ENCODE measurements at regions not wholly inside any gene's neighbourhood (a gene's known extent, or its start where the extent isn't known, plus 50 kb on each side); places are given as distances from the start of the nearest gene placed in this dataset.
"Not testable (repeated sequence)": the region's sequence is repeated elsewhere in the genome, so short reads cannot be mapped to it uniquely, and the experiment has no call there.

DNA sequence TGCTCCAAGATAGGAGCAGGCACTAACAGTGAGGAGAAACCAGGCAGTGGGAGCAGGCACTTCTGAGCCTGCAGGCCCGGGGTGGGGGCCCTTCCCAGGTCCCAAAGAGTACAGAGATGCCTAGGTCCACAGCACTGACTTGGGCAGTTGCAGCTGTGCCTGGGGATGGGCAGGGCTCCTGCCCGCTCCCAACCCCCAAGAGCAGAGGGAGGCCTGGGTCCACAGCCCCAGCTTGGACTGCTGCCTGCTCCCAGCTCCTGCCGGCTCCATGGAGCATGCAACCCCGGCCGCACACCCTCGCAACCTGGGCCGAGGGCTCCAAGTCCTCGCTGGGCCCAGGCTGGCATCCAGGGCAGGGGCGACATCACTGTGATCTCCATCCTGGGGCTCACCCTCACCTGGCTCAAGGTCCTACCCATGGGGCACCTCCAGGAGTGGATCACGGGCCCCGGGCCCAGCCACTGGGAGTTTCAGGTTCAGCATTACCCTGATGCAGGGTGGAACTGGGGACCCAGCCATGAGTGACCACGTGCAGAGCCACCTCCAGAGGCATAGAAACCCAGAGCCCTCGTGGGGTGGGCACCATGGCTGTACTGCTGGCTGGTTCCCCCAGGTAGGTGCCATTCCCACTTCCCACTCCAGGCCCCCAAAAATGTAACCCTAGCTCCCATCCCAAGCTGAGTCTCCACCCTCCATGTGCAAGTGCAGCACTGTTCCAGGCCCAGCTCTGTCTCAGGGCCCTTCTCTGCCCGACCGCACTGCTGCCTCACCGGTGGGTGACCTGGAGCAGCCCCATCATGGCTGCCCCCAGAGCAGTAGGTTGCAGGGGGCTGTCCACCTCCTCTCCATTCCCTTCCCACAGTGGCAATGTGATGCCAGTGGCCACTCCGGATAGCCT, 325.6 kb downstream of the NR4A2 start:
- no peak overlapping the region for H3K4me3 ChIP-seq (ENCODE audit: low read depth, low read length)

DNA sequence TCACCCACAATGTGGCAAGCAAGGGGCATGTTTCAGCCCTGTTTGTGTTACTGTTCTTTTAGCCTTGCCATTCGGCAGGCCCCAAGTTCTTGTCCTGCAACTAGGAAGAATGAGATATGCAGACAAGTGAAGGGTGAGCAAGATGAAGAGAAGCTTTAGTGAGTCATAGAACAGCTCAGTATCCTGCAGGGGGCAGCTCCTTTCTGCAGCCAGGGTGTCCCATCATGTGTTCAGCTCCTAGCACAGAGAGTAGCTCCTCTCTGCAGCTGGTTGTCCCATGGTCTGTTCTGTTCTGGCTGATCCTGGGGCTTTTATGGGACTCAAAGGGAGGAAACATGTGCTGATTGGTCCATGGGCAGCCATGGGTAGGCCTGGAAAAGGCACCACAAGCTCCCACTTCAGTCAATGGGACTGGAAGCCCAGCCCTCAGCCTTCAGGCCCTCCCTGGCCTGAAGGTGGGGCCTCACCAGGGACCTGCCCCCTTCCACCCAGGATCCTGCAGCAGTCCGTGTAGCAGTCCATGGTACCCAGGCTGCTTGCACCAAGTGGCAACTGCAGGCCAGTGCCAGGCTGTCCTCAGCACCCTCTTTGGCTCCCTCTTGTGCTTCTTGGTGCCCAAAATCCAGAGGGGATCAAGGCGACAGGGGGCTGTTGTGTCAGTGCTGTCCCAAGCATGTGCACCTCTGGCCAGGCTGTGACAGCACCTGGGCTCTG, 326.4 kb downstream of the NR4A2 start:
- no peak overlapping the region for H3K4me3 ChIP-seq (ENCODE audit: low read depth, low read length)

DNA sequence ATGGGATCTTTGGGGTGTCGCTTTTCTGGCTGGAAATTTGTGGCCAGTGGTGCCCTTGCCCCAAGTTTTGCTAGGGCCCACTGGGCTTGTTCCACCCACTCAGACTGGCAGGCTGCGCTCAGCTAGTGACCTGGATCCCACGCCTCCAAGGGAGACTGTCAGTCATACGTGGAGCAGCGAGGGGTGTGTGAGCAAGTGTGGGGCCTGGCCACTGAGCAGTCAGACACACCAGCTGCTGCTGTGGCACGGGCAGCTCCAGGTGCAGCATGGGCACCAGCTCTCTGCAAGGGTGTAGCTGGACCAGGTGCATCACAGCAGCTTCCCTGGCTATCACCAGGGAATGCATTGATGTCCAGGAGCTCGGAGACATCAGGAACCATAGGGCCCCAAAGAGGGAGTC, 327.0 kb downstream of the NR4A2 start:
- H3K4me3 ChIP-seq (ENCODE audit: low read depth, low read length) = no peak overlapping the region

DNA sequence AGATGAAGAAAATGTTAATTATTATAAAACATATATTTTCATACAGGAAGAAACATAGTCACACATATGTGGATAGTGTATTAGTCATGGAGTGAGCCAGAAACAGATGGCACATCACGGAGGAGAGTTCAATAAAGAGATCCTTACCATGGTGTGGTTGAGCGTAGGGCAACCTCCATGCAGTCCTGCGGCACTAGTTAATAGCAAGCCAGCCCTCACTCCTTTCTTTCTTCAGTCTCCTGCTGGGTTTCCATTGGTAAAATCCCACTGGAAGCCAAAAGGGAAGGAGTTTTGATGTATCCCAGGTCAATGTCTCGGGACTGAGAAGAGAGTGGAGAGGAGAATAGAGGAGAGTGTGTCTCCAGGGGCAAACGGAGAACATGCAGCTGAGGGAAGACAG, 328.1 kb downstream of the NR4A2 start:
- no peak overlapping the region for H3K4me3 ChIP-seq (ENCODE audit: low read depth, low read length)

DNA sequence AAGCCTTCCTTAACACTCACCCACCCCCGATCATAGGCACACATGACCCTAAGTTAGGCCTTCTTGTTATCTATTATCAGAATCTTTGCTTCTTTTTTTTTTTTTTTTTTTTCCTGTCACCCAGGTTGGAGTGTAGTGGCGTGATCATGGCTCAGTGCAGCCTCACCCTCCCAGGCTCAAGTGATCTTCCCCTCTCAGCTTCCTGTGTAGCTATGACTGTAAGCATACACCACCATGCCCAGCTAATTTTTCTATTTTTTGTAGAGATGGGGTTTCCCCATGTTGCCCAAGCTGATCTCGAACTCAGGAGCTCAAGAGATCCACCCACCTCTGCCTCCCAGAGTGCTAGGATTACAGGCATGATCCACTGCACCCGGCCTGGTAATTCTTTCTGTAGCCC, 328.7 kb downstream of the NR4A2 start:
- H3K4me3 ChIP-seq (ENCODE audit: low read depth, low read length) = no peak overlapping the region

DNA sequence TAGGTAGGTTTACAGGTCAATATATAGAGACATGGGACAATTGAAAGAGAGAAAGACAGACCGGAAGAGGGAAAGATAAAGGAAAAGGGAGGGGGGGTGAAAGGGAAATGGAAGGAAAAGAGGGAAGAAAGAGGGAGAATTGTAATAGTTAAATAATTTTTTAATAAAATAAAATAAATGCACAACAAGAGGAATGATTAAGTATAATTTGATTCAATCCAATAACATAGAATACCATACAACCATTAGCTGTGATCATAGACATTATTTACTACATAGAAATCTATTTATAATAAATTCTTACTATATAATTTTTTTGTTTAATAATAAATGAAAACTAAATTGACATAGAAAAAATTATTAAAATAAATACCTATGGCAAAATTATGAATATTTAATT, 330.7 kb downstream of the NR4A2 start:
- H3K4me3 ChIP-seq (ENCODE audit: low read depth, low read length) = no peak overlapping the region

DNA sequence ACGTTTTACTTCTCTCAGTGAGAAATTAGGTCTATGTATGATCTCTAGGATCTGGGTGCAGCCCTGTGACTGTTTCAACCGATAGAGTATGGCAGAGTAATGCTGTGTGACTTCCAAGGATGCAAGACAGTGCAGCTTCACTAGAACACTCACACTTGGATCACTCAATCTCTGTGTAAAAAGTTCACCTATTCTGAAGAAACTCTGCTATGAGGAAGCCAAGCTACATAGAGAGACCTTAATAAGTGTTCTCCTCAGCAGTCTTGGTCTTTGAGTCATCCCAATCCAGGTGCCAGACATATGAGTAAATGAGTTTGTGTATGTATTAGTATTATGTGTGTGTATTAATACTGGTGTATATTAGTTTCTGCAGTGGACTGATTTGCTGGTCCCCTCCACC, 335.0 kb downstream of the NR4A2 start:
- no peak overlapping the region for H3K4me3 ChIP-seq (ENCODE audit: low read depth, low read length)

DNA sequence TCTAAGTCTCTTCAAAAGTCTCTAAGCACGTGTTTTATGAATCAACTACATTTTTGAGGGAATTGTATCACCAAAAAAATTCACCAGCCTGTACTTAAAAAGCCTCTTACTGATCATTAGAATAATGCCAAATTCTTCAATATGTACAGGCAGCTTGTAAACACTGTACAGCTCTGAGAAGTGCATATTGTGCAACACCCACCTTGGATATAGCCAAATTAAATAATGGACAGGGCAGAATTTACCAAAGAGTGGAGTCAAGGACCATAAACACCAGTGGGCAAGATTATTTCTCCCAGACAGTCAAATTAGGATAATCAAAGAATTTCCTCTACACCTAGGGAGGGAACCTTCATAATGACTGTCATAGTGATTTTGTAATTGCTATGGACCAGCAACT, 338.2 kb downstream of the NR4A2 start:
- no peak overlapping the region for H3K4me3 ChIP-seq (ENCODE audit: low read depth, low read length)

DNA sequence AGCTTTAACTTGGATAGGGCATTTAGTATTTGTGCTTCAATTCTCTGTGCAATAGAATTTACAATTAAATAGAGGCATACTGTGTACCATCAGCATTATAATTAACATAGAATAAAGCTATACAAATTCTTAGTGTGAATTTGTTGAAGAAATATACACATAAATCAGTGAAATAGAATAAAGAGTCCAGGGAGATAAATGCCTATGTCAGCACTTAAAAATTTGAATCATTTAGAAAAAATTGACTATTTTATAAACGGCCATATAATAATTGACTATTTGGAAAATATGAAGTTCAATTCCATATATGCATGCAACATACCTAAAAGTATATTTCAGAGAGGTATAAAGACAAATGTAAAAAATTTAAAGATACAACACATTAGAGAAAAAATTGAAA, 348.7 kb downstream of the NR4A2 start:
- no peak overlapping the region for H3K4me3 ChIP-seq (ENCODE audit: low read depth, low read length)

DNA sequence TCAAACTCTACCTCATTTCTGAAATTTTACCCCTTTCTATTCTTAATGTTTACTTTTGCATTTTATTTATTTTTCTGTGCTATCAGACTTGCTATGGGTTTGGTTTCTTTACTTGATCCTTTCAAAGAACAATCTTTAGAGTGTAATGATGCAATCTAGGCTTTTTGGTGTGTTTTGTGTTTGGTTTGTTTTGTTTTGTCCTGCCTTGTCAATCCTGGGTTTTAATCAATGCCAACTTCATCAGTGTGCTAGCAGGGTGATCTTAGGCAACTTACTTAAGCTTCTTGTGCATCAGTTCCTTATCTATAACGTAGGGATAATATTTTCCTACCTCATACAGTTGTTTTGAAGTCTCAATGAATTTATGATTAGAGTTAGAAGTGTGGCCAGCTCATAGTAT, 350.4 kb downstream of the NR4A2 start:
- no peak overlapping the region for H3K4me3 ChIP-seq (ENCODE audit: low read depth, low read length)

DNA sequence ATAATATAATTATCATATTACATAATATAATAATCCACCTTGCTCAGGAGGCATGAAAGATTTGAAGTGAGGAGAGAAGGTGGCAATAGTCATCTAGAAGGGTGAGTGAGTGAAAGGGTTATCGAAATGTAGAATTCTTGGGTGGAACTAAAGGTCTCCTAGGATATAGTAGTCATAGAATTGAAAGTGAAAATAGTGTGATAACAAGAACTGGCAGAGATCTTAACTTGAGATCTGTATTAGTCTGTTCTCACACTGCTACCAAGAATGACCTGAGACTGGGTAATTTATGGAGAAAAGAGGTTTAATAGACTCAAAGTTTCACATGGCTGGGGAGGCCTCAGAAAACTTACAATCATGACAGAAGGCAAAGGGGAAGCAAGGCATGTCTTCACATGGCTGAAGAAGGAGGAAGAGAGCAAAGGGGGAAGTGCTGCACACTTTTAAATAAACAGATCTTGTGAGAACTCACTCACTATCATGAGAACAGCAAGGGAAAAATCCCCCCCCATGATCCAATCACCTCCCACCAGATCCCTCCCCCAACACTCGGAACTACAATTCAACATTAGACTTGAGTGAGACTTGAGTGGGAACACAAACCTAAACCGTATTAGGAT, 351.5 kb downstream of the NR4A2 start:
- no peak overlapping the region for H3K4me3 ChIP-seq (ENCODE audit: low read depth, low read length)

DNA sequence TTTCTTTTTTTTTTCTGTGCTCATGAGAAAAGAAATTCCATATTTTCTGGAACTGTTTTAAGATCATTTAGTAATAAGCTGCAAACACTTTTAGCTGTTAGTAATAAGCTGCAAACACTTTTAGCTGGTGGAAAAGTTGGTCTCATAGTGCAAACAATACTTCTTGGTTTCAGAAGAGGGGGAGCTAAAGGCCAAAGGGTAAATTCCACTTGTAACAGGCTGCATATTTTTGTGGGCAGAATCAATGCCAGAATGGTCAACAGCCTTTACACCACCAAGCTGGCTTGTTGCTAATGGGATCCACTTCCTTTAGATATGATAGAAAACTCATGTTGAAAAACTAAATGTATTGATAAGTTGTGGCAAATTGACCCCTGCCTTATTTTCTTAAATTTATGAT, 356.8 kb downstream of the NR4A2 start:
- no peak overlapping the region for H3K4me3 ChIP-seq (ENCODE audit: low read depth, low read length)

DNA sequence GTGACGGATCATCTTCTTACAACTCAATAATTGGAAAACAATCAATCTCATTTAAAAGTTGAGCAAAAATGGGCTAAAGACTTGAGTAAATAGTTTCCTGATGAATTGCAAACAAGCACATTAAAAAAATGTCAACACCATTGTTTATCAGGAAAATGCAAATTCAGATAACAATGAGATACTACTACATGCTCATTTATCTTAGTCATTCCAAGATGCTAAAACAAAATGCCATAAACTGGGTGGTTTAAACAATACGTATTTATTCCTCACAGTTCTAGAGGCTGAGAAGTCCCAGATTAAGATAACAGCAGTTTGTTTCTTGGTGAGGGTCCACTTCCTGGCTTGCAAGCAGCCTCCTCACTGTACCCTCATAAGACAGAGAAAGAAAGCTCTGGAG, 359.6 kb downstream of the NR4A2 start:
- no peak overlapping the region for H3K4me3 ChIP-seq (ENCODE audit: low read depth, low read length)

DNA sequence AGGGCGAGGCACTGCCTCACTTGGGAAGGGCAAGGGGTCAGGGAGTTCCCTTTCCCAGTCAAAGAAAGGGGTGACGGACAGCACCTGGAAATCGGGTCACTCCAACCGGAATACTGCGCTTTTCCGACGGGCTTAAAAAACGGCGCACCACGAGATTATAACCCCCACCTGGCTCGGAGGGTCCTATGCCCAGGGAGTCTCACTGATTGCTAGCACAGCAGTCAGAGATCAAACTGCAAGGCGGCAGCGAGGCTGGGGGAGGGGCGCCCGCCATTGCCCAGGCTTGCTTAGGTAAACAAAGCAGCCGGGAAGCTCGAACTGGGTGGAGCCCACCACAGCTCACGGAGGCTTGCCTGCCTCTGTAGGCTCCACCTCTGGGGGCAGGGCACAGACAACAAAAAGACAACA, 366.5 kb downstream of the NR4A2 start:
- H3K4me3 ChIP-seq (ENCODE audit: low read depth, low read length) = not testable (repeated sequence)

DNA sequence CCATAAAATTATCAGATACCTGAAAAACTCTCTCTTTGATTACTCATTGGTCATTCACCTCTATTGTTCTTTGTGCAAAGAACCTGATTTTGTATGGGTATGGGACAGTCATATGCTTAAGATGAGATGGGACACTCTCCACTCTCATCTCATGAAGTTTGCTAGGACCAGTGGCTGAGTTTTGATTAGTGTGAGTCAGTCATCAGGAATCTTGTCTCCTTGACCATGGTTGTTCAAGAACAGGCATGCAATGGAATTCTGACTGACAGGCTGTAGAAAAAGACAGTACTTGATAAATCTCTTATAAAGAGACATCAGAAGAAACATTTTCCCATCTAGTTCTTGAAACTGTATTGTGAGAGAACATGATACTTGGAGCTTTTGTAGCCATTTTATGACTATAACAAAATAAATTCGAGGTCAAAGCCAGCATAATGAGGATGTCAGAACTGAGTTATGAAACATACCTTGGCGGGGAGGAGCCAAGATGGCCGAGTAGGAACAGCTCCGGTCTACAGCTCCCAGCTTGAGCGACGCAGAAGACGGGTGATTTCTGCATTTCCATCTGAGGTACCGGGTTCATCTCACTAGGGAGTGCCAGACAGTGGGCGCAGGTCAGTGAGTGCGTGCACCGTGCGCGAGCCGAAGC, 367.0 kb downstream of the NR4A2 start:
- no peak overlapping the region for H3K4me3 ChIP-seq (ENCODE audit: low read depth, low read length)

DNA sequence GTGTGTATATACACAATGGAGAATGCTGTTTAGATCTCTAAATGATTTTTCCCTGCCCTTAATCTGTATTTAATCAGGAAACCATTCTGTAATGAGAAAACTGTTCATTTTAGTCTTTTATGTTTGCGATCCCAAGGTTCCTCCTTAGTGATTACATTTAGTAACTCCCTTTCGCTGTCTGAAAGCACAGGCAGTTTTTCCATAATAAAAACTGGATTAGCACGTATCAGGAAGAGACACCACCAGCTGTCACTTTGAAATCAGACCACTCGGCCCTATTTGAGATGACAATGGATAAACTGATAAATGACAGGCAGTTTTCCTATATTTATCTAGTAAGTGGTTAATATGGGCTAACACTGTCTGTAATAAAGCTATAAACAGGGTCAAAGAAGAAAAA, 370.9 kb downstream of the NR4A2 start:
- no peak overlapping the region for H3K4me3 ChIP-seq (ENCODE audit: low read depth, low read length)

DNA sequence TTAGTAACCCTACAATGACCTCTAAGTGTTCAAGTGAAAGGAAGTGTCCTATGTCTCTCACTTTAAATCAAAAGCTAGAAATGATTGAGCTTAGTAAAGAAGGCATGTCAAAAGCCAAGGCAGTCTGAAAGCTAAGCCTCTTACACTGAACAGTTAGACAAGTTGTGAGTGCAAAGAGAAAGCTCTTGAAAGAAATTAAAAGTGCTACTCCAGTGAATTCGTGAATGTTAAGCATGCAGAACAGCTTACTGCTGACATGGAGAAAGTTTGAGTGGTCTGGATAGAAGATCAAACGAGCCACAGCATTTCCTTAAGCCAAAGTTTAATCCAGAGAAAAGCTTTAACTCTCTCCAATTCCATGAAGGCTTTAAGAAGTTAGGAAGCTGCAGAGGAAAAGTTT, 373.7 kb downstream of the NR4A2 start:
- H3K4me3 ChIP-seq (ENCODE audit: low read depth, low read length) = no peak overlapping the region

DNA sequence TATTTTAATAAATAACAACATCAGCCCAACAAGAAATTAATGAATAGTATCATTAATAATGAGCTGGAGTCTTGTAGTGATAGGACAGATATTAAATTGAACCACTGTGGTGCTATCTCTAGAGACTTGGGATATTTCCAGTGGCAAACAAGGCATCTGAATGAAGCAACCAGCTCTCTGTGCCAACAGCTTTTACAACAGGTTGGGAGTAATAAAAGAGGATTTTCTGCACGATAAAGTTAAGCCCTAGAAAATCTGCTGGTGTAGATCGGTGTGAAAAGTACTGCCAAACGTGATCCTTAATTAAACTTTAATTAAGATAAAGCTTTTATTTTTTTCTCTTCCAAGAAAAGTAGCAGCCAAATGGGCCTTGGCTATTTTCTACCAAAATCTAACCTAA, 385.5 kb downstream of the NR4A2 start:
- no peak overlapping the region for H3K4me3 ChIP-seq (ENCODE audit: low read depth, low read length)

DNA sequence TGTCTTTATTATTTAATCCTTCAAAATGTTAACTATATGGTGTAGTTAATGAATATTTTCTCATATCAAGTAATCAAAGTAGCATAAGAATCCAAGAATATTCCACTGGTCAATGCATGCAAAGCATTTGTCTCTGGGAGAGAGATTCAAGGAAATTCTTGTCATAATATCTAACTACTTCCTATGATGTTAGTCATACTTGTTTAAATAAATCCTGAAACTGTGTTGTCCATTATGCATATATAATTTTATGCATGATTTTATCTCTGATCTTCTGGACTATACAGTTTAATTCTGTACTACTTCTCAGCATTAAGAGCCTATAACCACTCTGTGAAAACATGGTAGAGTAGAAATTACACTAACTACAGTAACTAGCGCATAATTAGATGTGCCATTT, 388.3 kb downstream of the NR4A2 start:
- no peak overlapping the region for H3K4me3 ChIP-seq (ENCODE audit: low read depth, low read length)

DNA sequence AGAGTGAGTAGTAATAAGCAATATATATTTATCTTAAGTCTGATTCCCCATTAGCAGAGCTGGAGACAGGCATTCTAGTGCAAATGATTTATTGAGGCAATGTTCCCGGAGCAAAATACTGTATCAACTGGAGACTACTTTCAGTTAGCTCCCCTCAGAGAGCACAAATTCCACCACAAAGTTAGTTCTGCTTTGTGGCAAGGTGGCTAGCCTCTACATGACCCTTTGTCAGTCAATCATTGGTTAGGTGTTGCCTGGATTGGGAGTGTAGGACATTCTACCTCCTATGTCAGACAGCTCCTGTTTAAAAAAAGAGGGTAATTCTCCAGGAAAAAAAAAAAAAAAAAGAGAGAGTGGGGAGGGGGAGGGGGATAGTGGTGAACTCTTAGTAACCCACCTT, 402.2 kb downstream of the NR4A2 start:
- H3K4me3 ChIP-seq (ENCODE audit: low read depth, low read length) = no peak overlapping the region

DNA sequence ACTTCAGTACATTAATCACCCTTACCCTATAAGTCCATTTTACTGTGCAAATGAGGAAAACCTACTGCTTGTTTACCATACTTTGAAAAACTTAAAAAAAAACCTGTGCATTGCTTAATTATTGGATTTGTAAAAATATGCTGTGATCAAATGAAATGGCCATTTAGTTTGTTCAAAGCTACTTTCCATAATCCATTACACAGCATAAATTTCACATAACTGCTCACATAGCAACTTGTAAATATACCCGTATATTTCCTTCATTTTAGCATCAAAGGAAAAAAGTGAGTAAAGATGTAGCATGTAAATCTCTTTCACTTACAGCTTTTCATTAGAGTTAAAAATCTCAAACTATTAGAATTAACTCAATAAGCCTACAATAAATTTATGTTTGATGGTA, 415.1 kb downstream of the NR4A2 start:
- H3K4me3 ChIP-seq (ENCODE audit: low read depth, low read length) = no peak overlapping the region

DNA sequence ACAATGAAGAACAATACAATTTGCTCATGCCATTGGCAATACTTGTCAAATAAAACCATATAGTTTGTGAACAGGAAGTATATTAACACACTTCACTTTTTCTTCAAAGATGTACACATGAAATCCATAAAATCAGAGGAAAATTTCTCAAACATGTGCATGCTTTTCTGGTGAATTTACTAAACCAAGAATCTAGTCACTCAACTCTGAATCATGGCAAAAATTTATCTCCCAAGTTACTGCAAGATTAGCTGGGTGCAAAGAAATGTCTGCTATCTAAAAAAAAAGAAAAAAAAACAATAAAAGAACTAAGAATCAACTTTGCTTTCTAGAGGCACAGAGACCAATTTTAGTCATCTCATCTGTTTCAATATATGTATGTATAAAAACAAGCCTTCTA, 419.2 kb downstream of the NR4A2 start:
- H3K4me3 ChIP-seq (ENCODE audit: low read depth, low read length) = no peak overlapping the region

Data from iPS-11a (cell line).